HCT116 (cell line): ENCODE measurements at regions not wholly inside any gene's neighbourhood (a gene's known extent, or its start where the extent isn't known, plus 50 kb on each side); places are given as distances from the start of the nearest gene placed in this dataset.

Experiments used
- ATAC-seq: fragments of 200-7000 bp; cut with Tn5 transposase; 2 replicates; pipeline ENCODE4 v1.9.1; 2020; ENCODE audit warnings: mild to moderate bottlenecking, moderate library complexity
- BruUV-seq: library from RNA; stranded (reverse); fragments of 400-500 nt; replicated peaks from 2 replicates; lab custom pipeline; 2021; lab: Mats Ljungman, UMichigan
- CTCF ChIA-PET: fragments of 300-600 bp; sonication (Branson Sonifier 250); formaldehyde crosslinking; loops from one replicate; lab custom pipeline; 2021; ENCODE audit warnings: antibody characterized with exemption; lab: Charles Lee
- POLR2A ChIA-PET: fragments of 300-600, 350-600 bp; sonication (Branson Sonifier 250); formaldehyde crosslinking; loops from one replicate; lab custom pipeline; 2021; ENCODE audit warnings: antibody characterized with exemption; lab: Charles Lee
- RAD21 ChIA-PET, 2 experiments: fragments of 300-600 bp; sonication (Branson Sonifier 250); formaldehyde crosslinking; loops; one replicate each; lab custom pipeline; 2023; ENCODE audit warnings: low total read pairs in 2 of 2; ENCODE audit not compliant: uncharacterized antibody in 2 of 2, unreplicated experiment in 2 of 2, low non-redundant PET in 1 of 2; lab: Charles Lee
- DNase-seq: peaks from one replicate; pipeline ENCODE4 v3.0.0-alpha.2; 2010; ENCODE audit warnings: low read depth, low spot score
- H2AFZ ChIP-seq: fragments of 200-600 bp; shearing (Covaris generic), sonication (generic); 2 replicates; pipeline ENCODE4 v1.6.1; 2017; ENCODE audit warnings: low read depth, mixed run types, mixed read lengths, antibody characterized with exemption, low read length; ENCODE audit not compliant: poor library complexity, severe bottlenecking
- H3K27ac ChIP-seq: 2 replicates; pipeline ENCODE4 v1.5.1; 2012; ENCODE audit warnings: low read depth, low read length
- H3K27me3 ChIP-seq: fragments of 200-600 bp; sonication (generic); 2 replicates; pipeline ENCODE4 v1.6.1; 2016; ENCODE audit warnings: mixed run types, low read length, mixed read lengths; ENCODE audit not compliant: insufficient read depth
- H3K36me3 ChIP-seq, 2 experiments: fragments of 200-500 bp in 1 of 2; fragments of 200-600 bp in 1 of 2; sonication (Bioruptor generic) in 1 of 2; sonication (generic) in 1 of 2; 2 replicates each; pipeline versions ENCODE4 v1.5.1 to v1.6.1; 2014 to 2016; ENCODE audit warnings: low read length in 2 of 2, inconsistent platforms in 1 of 2, mixed read lengths in 1 of 2, mixed run types in 1 of 2; ENCODE audit not compliant: insufficient read depth in 2 of 2, control insufficient read depth in 1 of 2
- H3K4me1 ChIP-seq, 2 experiments: fragments of 200-600 bp in 1 of 2; sonication (generic) in 1 of 2; 2 replicates each; pipeline versions ENCODE4 v1.5.1 to v1.6.1; 2012 to 2017; ENCODE audit warnings: low read length in 2 of 2, inconsistent platforms in 1 of 2, mild to moderate bottlenecking in 1 of 2, mixed read lengths in 1 of 2, mixed run types in 1 of 2, moderate library complexity in 1 of 2; ENCODE audit not compliant: insufficient read depth in 2 of 2, control insufficient read depth in 1 of 2
- H3K4me2 ChIP-seq: fragments of 200-600 bp; sonication (generic); 2 replicates; pipeline ENCODE4 v1.6.1; 2017; ENCODE audit warnings: mixed run types, low read length, mixed read lengths
- H3K4me3 ChIP-seq, 2 experiments: fragments of 200-600 bp in 1 of 2; sonication (generic) in 1 of 2; replicated peaks in 1 of 2; 2 replicates each; pipeline ENCODE4 v1.5.1; 2011 to 2016; ENCODE audit warnings: low read length in 2 of 2, control low read depth in 1 of 2, low read depth in 1 of 2, mild to moderate bottlenecking in 1 of 2, mixed read lengths in 1 of 2, mixed run types in 1 of 2
- H3K79me2 ChIP-seq: fragments of 200-600 bp; sonication (generic); 2 replicates; pipeline ENCODE4 v1.6.1; 2017; ENCODE audit warnings: mild to moderate bottlenecking, mixed run types, low read length, moderate library complexity, mixed read lengths; ENCODE audit not compliant: insufficient read depth
- H3K9ac ChIP-seq: fragments of 200-600 bp; sonication (generic); 2 replicates; pipeline ENCODE4 v1.6.1; 2016; ENCODE audit warnings: low read length, mixed read lengths
- H3K9me2 ChIP-seq: fragments of 200-600 bp; sonication (generic), shearing (Covaris generic); 2 replicates; pipeline ENCODE4 v1.6.1; 2017; ENCODE audit warnings: mixed run types, mild to moderate bottlenecking, moderate library complexity; ENCODE audit not compliant: insufficient read depth
- H3K9me3 ChIP-seq, 2 experiments: fragments of 200-500 bp in 1 of 2; fragments of 200-600 bp in 1 of 2; sonication (Bioruptor generic) in 1 of 2; sonication (generic) in 1 of 2; 2 replicates each; pipeline ENCODE4 v1.6.1; 2014 to 2017; ENCODE audit warnings: low read length in 2 of 2, mixed read lengths in 2 of 2, inconsistent platforms in 1 of 2, low read depth in 1 of 2, mild to moderate bottlenecking in 1 of 2, mixed run types in 1 of 2, moderate library complexity in 1 of 2; ENCODE audit not compliant: control insufficient read depth in 1 of 2, insufficient read depth in 1 of 2
- H4K20me1 ChIP-seq: fragments of 200-600 bp; sonication (generic), shearing (Covaris generic); 2 replicates; pipeline ENCODE4 v1.6.1; 2017; ENCODE audit warnings: mixed run types, mild to moderate bottlenecking, moderate library complexity; ENCODE audit not compliant: insufficient read depth
- CBX3 ChIP-seq: IDR thresholded peaks from 2 replicates; pipeline ENCODE4 v1.6.1; 2012; ENCODE audit warnings: low read depth
- CEBPB ChIP-seq: IDR thresholded peaks from 2 replicates; pipeline ENCODE4 v1.6.1; 2012; ENCODE audit warnings: low read depth
- EGR1 ChIP-seq: IDR thresholded peaks from 2 replicates; pipeline ENCODE4 v1.6.1; 2012; ENCODE audit warnings: low read depth
- ELF1 ChIP-seq: IDR thresholded peaks from 2 replicates; pipeline ENCODE4 v1.6.1; 2012; ENCODE audit warnings: low read depth, borderline replicate concordance
- EZH2 ChIP-seq: fragments of 200-600 bp; sonication (generic); IDR thresholded peaks from 2 replicates; pipeline ENCODE4 v1.6.1; 2017; ENCODE audit warnings: antibody characterized with exemption, mixed run types
- EZH2phosphoT487 ChIP-seq: fragments of 200-600 bp; IDR thresholded peaks from 2 replicates; pipeline ENCODE4 v1.6.1; 2018; ENCODE audit warnings: antibody characterized with exemption, borderline replicate concordance
- FOSL1 ChIP-seq: IDR thresholded peaks from 2 replicates; pipeline ENCODE4 v1.6.1; 2012; ENCODE audit warnings: low read depth
- JUND ChIP-seq: IDR thresholded peaks from 2 replicates; pipeline ENCODE4 v1.6.1; 2012
- MAX ChIP-seq: IDR thresholded peaks from 2 replicates; pipeline ENCODE4 v1.6.1; 2012
- POLR2A ChIP-seq: IDR thresholded peaks from 2 replicates; pipeline ENCODE4 v1.7.0; 2011; ENCODE audit warnings: borderline replicate concordance; ENCODE audit not compliant: insufficient read depth, insufficient read length; ENCODE audit errors: extremely low read depth
- RAD21 ChIP-seq: IDR thresholded peaks from 2 replicates; pipeline ENCODE4 v1.6.1; 2012; ENCODE audit warnings: low read depth, mild to moderate bottlenecking
- SIN3A ChIP-seq: IDR thresholded peaks from 2 replicates; pipeline ENCODE4 v1.6.1; 2012; ENCODE audit warnings: low read depth
- TCF7L2 ChIP-seq: IDR thresholded peaks from 2 replicates; pipeline ENCODE4 v1.7.0; 2011; ENCODE audit warnings: borderline replicate concordance, inconsistent platforms; ENCODE audit not compliant: insufficient read depth, insufficient read length; ENCODE audit errors: extremely low read depth
- YY1 ChIP-seq: IDR thresholded peaks from 2 replicates; pipeline ENCODE4 v1.6.1; 2011; ENCODE audit warnings: low read length, low read depth, moderate library complexity, mild to moderate bottlenecking; ENCODE audit not compliant: insufficient replicate concordance; ENCODE audit errors: extremely low read depth
- ZFX ChIP-seq: fragments of 450-650 bp; IDR thresholded peaks from 2 replicates; pipeline ENCODE4 v1.6.1; 2017
- ZNF274 ChIP-seq: fragments of 200-500 bp; sonication (Bioruptor generic); IDR thresholded peaks from 2 replicates; pipeline ENCODE4 v1.6.1; 2014; ENCODE audit warnings: mild to moderate bottlenecking, low read depth, low read length, inconsistent platforms
- intact Hi-C: fragments of 100-400 bp; cut with micrococcal nuclease; formaldehyde crosslinking; loops from 2 replicates; pipeline ENCODE4 v1.10.0; 2022
- TF ChIP-seq, protein P1 (sequence below), 3 experiments: fragments of 200-600 bp in 1 of 3; sonication (generic) in 1 of 3; IDR thresholded peaks in 2 of 3; conservative IDR thresholded peaks in 1 of 3; 2 replicates each; pipeline ENCODE4 v1.5.1; 2012 to 2017; ENCODE audit warnings: low read depth in 2 of 3, low read length in 2 of 3, antibody characterized with exemption in 1 of 3, borderline replicate concordance in 1 of 3, control low read depth in 1 of 3, mild to moderate bottlenecking in 1 of 3, mixed read lengths in 1 of 3, mixed run types in 1 of 3, moderate library complexity in 1 of 3; ENCODE audit not compliant: insufficient read depth in 1 of 3

- ATAC-seq (no peak), DNase-seq (no peak)
- no peak overlapping the region for H3K9ac ChIP-seq
- H3K4me3 ChIP-seq = no peak overlapping the region
- no peaks in the 10 kb centered on the region for H3K9me2 ChIP-seq
- RAD21 ChIA-PET = no interaction called here
- no peak for TF ChIP-seq RAD21
- no peak for TF ChIP-seq EZH2phosphoT487
- TF ChIP-seq CBX3 = no peak
- TF ChIP-seq EGR1 = no peak
- no peak for TF ChIP-seq ZNF274
- no peak for TF ChIP-seq JUND
- TF ChIP-seq, all 23 proteins: peak for 0
- no peaks in the 10 kb centered on the region for H3K4me1 ChIP-seq
- no peak overlapping the region for H3K27ac ChIP-seq
- ChIA-PET CTCF (no interaction called here), POLR2A (no interaction called here)
- no TSS peak for BruUV-seq
- no peaks in the 10 kb centered on the region for H3K79me2 ChIP-seq
- no peaks in the 10 kb centered on the region for H3K27me3 ChIP-seq
- H2AFZ ChIP-seq = no peak overlapping the region
- H3K36me3 ChIP-seq = no peaks in the 10 kb centered on the region
- intact Hi-C loops = no loop called here
- no peaks in the 10 kb centered on the region for H4K20me1 ChIP-seq
- no peak overlapping the region for H3K4me2 ChIP-seq
- no peaks in the 10 kb centered on the region for H3K9me3 ChIP-seq
Measured at GRCh38 chr4:141330616-141331015, 109.9 kb downstream of the ZNF330 start.

- H3K27ac ChIP-seq = no peak overlapping the region
- TF ChIP-seq YY1 = no peak
- TF ChIP-seq EGR1 = no peak
- TF ChIP-seq SIN3A = no peak
- TF ChIP-seq EZH2 = no peak
- TF ChIP-seq ZNF274 = no peak
- no peak for TF ChIP-seq CEBPB
- TF ChIP-seq POLR2A = no peak
- no peak for TF ChIP-seq EZH2phosphoT487
- no peak for TF ChIP-seq CBX3
- no peak for TF ChIP-seq FOSL1
- TF ChIP-seq TCF7L2 = no peak
- TF ChIP-seq ZFX = no peak
- TF ChIP-seq, protein P1, sequence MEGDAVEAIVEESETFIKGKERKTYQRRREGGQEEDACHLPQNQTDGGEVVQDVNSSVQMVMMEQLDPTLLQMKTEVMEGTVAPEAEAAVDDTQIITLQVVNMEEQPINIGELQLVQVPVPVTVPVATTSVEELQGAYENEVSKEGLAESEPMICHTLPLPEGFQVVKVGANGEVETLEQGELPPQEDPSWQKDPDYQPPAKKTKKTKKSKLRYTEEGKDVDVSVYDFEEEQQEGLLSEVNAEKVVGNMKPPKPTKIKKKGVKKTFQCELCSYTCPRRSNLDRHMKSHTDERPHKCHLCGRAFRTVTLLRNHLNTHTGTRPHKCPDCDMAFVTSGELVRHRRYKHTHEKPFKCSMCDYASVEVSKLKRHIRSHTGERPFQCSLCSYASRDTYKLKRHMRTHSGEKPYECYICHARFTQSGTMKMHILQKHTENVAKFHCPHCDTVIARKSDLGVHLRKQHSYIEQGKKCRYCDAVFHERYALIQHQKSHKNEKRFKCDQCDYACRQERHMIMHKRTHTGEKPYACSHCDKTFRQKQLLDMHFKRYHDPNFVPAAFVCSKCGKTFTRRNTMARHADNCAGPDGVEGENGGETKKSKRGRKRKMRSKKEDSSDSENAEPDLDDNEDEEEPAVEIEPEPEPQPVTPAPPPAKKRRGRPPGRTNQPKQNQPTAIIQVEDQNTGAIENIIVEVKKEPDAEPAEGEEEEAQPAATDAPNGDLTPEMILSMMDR (IDR thresholded peaks at IDR 0.05 in 2 of 3, conservative IDR thresholded peaks at IDR 0.05 in 1 of 3; ENCODE audit: borderline replicate concordance in 1 of 3, insufficient read depth in 1 of 3, low read depth in 2 of 3, low read length in 2 of 3) = no peak
- no peak for TF ChIP-seq JUND
- no peak for TF ChIP-seq MAX
- TF ChIP-seq ELF1 = no peak
Measured at GRCh38 chr4:141331534-141332358, 111.1 kb downstream of the ZNF330 start.

More at GRCh38 chr4:141331534-141332358, 111.1 kb downstream of the ZNF330 start:
- ChIA-PET CTCF (no interaction called here), POLR2A (no interaction called here), RAD21 (no interaction called here)
- no TSS peak for BruUV-seq
- H3K9me2 ChIP-seq = no peaks in the 10 kb centered on the region
- no peak overlapping the region for H3K4me3 ChIP-seq
- H3K4me2 ChIP-seq = no peak overlapping the region
- no peak overlapping the region for H2AFZ ChIP-seq
- no peaks in the 10 kb centered on the region for H4K20me1 ChIP-seq
- H3K9me3 ChIP-seq = no peaks in the 10 kb centered on the region
- no peaks in the 10 kb centered on the region for H3K36me3 ChIP-seq
- intact Hi-C loops = no loop called here
- H3K27me3 ChIP-seq = no peaks in the 10 kb centered on the region
- H3K9ac ChIP-seq = no peak overlapping the region
- ATAC-seq (no peak), DNase-seq (no peak)
- no peaks in the 10 kb centered on the region for H3K4me1 ChIP-seq
- no peaks in the 10 kb centered on the region for H3K79me2 ChIP-seq
